ENCODE measurements at regions not wholly inside any gene's neighbourhood (a gene's known extent, or its start where the extent isn't known, plus 50 kb on each side); places are given as distances from the start of the nearest gene placed in this dataset.

DNA sequence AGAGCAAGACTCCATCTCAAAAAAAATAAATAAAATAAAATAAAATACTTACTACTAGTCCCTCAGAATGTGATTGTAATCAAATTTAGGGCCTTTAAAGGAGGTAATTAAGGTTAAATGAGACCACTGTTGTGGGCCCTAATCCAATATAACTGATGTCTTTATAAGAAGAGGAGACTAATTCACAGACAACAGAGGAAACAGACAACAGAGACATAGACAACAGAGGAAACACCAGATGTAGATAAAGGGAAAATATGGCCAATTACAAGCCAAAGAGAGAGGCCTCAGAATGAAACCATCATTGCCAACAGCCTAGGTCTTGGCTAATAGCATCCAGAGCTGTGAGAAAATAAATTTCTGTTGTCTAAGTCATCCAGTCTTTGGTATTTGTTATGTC is 669.0 kb upstream of the FOXG1 start:
- TF ChIP-seq, protein P1, sequence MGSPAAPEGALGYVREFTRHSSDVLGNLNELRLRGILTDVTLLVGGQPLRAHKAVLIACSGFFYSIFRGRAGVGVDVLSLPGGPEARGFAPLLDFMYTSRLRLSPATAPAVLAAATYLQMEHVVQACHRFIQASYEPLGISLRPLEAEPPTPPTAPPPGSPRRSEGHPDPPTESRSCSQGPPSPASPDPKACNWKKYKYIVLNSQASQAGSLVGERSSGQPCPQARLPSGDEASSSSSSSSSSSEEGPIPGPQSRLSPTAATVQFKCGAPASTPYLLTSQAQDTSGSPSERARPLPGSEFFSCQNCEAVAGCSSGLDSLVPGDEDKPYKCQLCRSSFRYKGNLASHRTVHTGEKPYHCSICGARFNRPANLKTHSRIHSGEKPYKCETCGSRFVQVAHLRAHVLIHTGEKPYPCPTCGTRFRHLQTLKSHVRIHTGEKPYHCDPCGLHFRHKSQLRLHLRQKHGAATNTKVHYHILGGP (tag by site-specific recombination; IDR thresholded peaks at IDR 0.05), result no peak
- no peak for TF ChIP-seq ZNF514 (tag by site-specific recombination; IDR thresholded peaks at IDR 0.05)
- TF ChIP-seq, protein P2, sequence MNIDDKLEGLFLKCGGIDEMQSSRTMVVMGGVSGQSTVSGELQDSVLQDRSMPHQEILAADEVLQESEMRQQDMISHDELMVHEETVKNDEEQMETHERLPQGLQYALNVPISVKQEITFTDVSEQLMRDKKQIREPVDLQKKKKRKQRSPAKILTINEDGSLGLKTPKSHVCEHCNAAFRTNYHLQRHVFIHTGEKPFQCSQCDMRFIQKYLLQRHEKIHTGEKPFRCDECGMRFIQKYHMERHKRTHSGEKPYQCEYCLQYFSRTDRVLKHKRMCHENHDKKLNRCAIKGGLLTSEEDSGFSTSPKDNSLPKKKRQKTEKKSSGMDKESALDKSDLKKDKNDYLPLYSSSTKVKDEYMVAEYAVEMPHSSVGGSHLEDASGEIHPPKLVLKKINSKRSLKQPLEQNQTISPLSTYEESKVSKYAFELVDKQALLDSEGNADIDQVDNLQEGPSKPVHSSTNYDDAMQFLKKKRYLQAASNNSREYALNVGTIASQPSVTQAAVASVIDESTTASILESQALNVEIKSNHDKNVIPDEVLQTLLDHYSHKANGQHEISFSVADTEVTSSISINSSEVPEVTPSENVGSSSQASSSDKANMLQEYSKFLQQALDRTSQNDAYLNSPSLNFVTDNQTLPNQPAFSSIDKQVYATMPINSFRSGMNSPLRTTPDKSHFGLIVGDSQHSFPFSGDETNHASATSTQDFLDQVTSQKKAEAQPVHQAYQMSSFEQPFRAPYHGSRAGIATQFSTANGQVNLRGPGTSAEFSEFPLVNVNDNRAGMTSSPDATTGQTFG (tag by site-specific recombination; IDR thresholded peaks at IDR 0.05; ENCODE audit: borderline replicate concordance), result no peak
- TF ChIP-seq, protein P3, sequence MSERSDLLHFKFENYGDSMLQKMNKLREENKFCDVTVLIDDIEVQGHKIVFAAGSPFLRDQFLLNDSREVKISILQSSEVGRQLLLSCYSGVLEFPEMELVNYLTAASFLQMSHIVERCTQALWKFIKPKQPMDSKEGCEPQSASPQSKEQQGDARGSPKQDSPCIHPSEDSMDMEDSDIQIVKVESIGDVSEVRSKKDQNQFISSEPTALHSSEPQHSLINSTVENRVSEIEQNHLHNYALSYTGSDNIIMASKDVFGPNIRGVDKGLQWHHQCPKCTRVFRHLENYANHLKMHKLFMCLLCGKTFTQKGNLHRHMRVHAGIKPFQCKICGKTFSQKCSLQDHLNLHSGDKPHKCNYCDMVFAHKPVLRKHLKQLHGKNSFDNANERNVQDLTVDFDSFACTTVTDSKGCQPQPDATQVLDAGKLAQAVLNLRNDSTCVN (tag by site-specific recombination; optimal IDR thresholded peaks at IDR 0.05), result no peak
- TF ChIP-seq, protein P4, sequence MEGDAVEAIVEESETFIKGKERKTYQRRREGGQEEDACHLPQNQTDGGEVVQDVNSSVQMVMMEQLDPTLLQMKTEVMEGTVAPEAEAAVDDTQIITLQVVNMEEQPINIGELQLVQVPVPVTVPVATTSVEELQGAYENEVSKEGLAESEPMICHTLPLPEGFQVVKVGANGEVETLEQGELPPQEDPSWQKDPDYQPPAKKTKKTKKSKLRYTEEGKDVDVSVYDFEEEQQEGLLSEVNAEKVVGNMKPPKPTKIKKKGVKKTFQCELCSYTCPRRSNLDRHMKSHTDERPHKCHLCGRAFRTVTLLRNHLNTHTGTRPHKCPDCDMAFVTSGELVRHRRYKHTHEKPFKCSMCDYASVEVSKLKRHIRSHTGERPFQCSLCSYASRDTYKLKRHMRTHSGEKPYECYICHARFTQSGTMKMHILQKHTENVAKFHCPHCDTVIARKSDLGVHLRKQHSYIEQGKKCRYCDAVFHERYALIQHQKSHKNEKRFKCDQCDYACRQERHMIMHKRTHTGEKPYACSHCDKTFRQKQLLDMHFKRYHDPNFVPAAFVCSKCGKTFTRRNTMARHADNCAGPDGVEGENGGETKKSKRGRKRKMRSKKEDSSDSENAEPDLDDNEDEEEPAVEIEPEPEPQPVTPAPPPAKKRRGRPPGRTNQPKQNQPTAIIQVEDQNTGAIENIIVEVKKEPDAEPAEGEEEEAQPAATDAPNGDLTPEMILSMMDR (tag by site-specific recombination; IDR thresholded peaks at IDR 0.05), result no peak

Data from HEK293 (cell line).